OCI-LY7 (cell line): ENCODE measurements at regions not wholly inside any gene's neighbourhood (a gene's known extent, or its start where the extent isn't known, plus 50 kb on each side); places are given as distances from the start of the nearest gene placed in this dataset.

Experiments
- EZH2phosphoT487 ChIP-seq: fragments of 200-600 bp; sonication (generic); IDR thresholded peaks from 2 replicates; pipeline ENCODE4 v1.6.1; 2018; ENCODE audit warnings: low read depth, borderline replicate concordance, mild to moderate bottlenecking, mixed run types, antibody characterized with exemption, low read length, moderate library complexity, mixed read lengths
- TF ChIP-seq, protein P1 (sequence below): fragments of 200-600 bp; sonication (generic); conservative IDR thresholded peaks from 2 replicates; pipeline ENCODE4 v1.5.1; 2014; ENCODE audit warnings: mild to moderate bottlenecking, antibody characterized with exemption, low read length, moderate library complexity, mixed read lengths

DNA sequence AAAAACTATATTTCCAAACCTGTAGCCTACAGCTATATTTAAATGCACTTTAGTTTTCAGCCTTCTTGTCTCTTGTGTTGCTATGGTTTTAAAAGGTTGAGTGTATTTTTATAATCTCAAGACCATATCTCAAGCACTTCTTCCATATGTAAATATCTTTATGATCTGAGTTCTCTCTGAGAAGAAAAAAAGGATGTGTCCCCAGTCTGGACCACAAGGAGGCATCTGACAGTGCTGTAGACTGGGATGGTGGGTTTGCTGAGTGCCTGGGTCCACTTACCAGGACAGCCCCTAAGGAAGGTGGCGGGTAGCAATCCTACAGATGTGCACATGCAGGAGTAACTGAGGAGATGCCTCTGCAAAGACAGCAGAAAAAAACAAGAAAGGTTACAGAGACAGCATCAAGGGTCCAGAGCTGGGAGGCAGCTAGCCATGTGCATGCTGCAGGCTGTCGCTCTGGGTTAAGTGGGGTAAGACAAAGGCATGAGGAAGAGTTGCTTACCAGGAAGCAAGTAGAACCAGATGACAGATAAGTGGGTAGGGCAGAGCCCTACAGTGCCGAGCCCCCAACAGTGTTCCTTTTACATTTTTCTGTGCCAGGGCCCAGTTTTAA, 70.6 kb upstream of the SNRK start:
- TF ChIP-seq, protein P1, sequence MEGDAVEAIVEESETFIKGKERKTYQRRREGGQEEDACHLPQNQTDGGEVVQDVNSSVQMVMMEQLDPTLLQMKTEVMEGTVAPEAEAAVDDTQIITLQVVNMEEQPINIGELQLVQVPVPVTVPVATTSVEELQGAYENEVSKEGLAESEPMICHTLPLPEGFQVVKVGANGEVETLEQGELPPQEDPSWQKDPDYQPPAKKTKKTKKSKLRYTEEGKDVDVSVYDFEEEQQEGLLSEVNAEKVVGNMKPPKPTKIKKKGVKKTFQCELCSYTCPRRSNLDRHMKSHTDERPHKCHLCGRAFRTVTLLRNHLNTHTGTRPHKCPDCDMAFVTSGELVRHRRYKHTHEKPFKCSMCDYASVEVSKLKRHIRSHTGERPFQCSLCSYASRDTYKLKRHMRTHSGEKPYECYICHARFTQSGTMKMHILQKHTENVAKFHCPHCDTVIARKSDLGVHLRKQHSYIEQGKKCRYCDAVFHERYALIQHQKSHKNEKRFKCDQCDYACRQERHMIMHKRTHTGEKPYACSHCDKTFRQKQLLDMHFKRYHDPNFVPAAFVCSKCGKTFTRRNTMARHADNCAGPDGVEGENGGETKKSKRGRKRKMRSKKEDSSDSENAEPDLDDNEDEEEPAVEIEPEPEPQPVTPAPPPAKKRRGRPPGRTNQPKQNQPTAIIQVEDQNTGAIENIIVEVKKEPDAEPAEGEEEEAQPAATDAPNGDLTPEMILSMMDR: peak; percentile 32; the same call in 1 of the 2 replicates
- TF ChIP-seq EZH2phosphoT487: no peak
